Mammary epithelial cell (primary cell): ENCODE measurements at regions not wholly inside any gene's neighbourhood (a gene's known extent, or its start where the extent isn't known, plus 50 kb on each side); places are given as distances from the start of the nearest gene placed in this dataset.

Source experiments
- EZH2 ChIP-seq: IDR thresholded peaks from 2 replicates; pipeline ENCODE4 v1.6.1; 2012; ENCODE audit warnings: low read length, inconsistent platforms, borderline replicate concordance
- TF ChIP-seq, protein P1 (sequence below), 2 donors: IDR thresholded peaks in 1 of 2; conservative IDR thresholded peaks in 1 of 2; 2 replicates each; pipeline ENCODE4 v1.5.1; 2011 to 2012; ENCODE audit warnings: inconsistent platforms in 2 of 2, low read length in 2 of 2, mild to moderate bottlenecking in 2 of 2, control low read depth in 1 of 2, low read depth in 1 of 2; ENCODE audit not compliant: insufficient read depth in 1 of 2; ENCODE audit errors: extremely low read depth in 1 of 2

DNA sequence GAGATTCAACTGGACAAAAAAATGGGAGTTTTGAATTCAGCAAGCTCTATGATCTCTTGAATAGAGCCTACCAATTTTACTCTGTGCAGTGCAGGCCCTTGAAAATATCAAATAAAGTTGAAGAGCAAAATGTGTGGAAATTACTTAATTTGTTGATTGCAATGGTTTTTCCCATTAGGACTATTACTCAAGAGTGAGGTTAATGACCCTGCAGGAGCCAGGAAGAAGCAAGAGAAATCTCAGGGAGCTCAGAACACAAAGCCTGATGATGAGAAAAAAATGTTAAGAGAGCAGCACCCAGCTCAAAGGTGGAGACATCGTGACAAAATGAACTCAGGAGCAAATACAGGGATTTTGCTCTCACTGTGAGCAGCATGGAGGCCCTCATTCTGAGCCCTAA, 337.6 kb upstream of the TRIB2 start:
- TF ChIP-seq, protein P1, sequence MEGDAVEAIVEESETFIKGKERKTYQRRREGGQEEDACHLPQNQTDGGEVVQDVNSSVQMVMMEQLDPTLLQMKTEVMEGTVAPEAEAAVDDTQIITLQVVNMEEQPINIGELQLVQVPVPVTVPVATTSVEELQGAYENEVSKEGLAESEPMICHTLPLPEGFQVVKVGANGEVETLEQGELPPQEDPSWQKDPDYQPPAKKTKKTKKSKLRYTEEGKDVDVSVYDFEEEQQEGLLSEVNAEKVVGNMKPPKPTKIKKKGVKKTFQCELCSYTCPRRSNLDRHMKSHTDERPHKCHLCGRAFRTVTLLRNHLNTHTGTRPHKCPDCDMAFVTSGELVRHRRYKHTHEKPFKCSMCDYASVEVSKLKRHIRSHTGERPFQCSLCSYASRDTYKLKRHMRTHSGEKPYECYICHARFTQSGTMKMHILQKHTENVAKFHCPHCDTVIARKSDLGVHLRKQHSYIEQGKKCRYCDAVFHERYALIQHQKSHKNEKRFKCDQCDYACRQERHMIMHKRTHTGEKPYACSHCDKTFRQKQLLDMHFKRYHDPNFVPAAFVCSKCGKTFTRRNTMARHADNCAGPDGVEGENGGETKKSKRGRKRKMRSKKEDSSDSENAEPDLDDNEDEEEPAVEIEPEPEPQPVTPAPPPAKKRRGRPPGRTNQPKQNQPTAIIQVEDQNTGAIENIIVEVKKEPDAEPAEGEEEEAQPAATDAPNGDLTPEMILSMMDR (conservative IDR thresholded peaks at IDR 0.05 in 1 of 2, IDR thresholded peaks at IDR 0.05 in 1 of 2; ENCODE audit: extremely low read depth in 1 of 2, insufficient read depth in 1 of 2, low read depth in 1 of 2, low read length in 2 of 2) = no peak
- TF ChIP-seq EZH2 = no peak
